ENCODE measurements at regions not wholly inside any gene's neighbourhood (a gene's known extent, or its start where the extent isn't known, plus 50 kb on each side); places are given as distances from the start of the nearest gene placed in this dataset.
"Not testable (repeated sequence)": the region's sequence is repeated elsewhere in the genome, so short reads cannot be mapped to it uniquely, and the experiment has no call there.

- H3K27me3 ChIP-seq (ENCODE audit: insufficient read depth, low read length); H3K79me2 ChIP-seq (ENCODE audit: control insufficient read depth, insufficient read depth, low read length, unreplicated experiment); H3K4me1 ChIP-seq (ENCODE audit: control insufficient read depth, insufficient read depth, low read length, unreplicated experiment); H3K4me3 ChIP-seq (ENCODE audit: low read depth, low read length); H3K27ac ChIP-seq (ENCODE audit: low read depth, low read length); H3K36me3 ChIP-seq (ENCODE audit: insufficient read depth, low read length); H2AFZ ChIP-seq (ENCODE audit: low read length, unreplicated experiment): not testable (repeated sequence)
These were observed 58.9 kb downstream of the GOLGA6L7 start for GRCh38 chr15:28789401-28790114.

- not testable (repeated sequence) for H3K4me1 ChIP-seq (ENCODE audit: control insufficient read depth, insufficient read depth, low read length, unreplicated experiment)
These were observed 59.6 kb downstream of the GOLGA6L7 start for GRCh38 chr15:28788649-28789400.

DNA sequence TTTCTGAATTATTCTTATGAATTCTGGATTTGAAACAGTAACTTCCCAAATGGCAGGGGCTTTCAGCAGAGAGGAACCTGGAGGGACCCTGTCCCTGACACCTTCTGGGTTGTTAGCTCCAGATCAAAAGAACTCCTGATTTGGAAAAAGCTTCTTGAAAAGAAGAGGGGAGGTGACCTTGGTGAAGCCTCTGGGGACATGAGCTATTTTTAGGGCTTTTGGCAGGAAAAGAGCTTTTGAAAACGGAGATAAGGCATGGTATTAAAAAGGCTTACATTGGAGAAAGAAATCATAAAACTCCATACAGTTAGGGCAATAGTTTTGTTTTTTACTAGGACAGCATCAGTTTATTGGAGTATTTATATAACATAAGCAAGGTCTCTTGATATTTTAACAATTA is 60.3 kb downstream of the GOLGA6L7 start:
- not testable (repeated sequence) for H3K4me3 ChIP-seq (ENCODE audit: low read depth, low read length); H3K27ac ChIP-seq (ENCODE audit: low read depth, low read length); H2AFZ ChIP-seq (ENCODE audit: low read length, unreplicated experiment); H3K27me3 ChIP-seq (ENCODE audit: insufficient read depth, low read length); H3K36me3 ChIP-seq (ENCODE audit: insufficient read depth, low read length); H3K79me2 ChIP-seq (ENCODE audit: control insufficient read depth, insufficient read depth, low read length, unreplicated experiment); H3K4me1 ChIP-seq (ENCODE audit: control insufficient read depth, insufficient read depth, low read length, unreplicated experiment)

More at GRCh38 chr15:28788649-28789400, 59.6 kb downstream of the GOLGA6L7 start:
- not testable (repeated sequence) for H3K36me3 ChIP-seq (ENCODE audit: insufficient read depth, low read length); H3K27me3 ChIP-seq (ENCODE audit: insufficient read depth, low read length); H3K27ac ChIP-seq (ENCODE audit: low read depth, low read length); H3K79me2 ChIP-seq (ENCODE audit: control insufficient read depth, insufficient read depth, low read length, unreplicated experiment)
- peak overlapping the region; percentile 53; the same call in 1 of the 2 replicates for H3K4me3 ChIP-seq (ENCODE audit: low read depth, low read length)
- peak overlapping the region; percentile 38 for H2AFZ ChIP-seq (ENCODE audit: low read length, unreplicated experiment)

DNA sequence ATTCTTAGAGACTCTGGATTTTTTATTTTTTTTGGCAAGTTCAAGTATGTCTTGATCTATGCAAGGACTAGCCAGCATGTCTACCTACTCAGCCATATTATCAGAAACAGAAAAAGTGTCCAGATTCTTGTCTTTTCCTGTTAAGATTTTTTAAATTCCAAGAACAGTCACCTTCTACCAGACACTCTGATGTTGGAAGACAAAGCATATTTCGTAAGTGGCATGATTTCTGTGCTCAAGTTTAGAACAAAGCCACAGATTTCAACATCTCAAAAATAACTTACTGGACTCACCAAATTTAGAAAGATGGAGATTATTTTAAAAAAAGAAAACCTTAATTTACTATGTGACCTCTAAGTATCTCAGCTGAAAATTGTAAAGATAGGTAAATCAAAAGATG is 61.9 kb downstream of the GOLGA6L7 start:
- Histone ChIP-seq H3K4me3 (ENCODE audit: low read depth, low read length) (no peak overlapping the region), H3K27me3 (ENCODE audit: insufficient read depth, low read length) (peaks cover 3% of the 10 kb centered on the region; the same call in 1 of the 2 replicates), H3K27ac (ENCODE audit: low read depth, low read length) (no peak overlapping the region), H3K79me2 (ENCODE audit: control insufficient read depth, insufficient read depth, low read length, unreplicated experiment) (no peaks in the 10 kb centered on the region), H2AFZ (ENCODE audit: low read length, unreplicated experiment) (no peak overlapping the region), H3K4me1 (ENCODE audit: control insufficient read depth, insufficient read depth, low read length, unreplicated experiment) (peaks cover 5% of the 10 kb centered on the region), H3K36me3 (ENCODE audit: insufficient read depth, low read length) (no peaks in the 10 kb centered on the region)

GRCh38 chr15:28784347-28785163 is 63.9 kb downstream of the GOLGA6L7 start:
- H3K36me3 ChIP-seq (ENCODE audit: insufficient read depth, low read length); H3K27ac ChIP-seq (ENCODE audit: low read depth, low read length); H3K27me3 ChIP-seq (ENCODE audit: insufficient read depth, low read length); H3K4me1 ChIP-seq (ENCODE audit: control insufficient read depth, insufficient read depth, low read length, unreplicated experiment); H3K4me3 ChIP-seq (ENCODE audit: low read depth, low read length); H2AFZ ChIP-seq (ENCODE audit: low read length, unreplicated experiment); H3K79me2 ChIP-seq (ENCODE audit: control insufficient read depth, insufficient read depth, low read length, unreplicated experiment): not testable (repeated sequence)

GRCh38 chr15:28783873-28784272 is 64.6 kb downstream of the GOLGA6L7 start:
- Histone ChIP-seq H3K27me3 (ENCODE audit: insufficient read depth, low read length) (peaks cover 3% of the 10 kb centered on the region; the same call in 1 of the 2 replicates), H3K79me2 (ENCODE audit: control insufficient read depth, insufficient read depth, low read length, unreplicated experiment) (no peaks in the 10 kb centered on the region), H3K27ac (ENCODE audit: low read depth, low read length) (no peak overlapping the region), H3K36me3 (ENCODE audit: insufficient read depth, low read length) (no peaks in the 10 kb centered on the region), H3K4me1 (ENCODE audit: control insufficient read depth, insufficient read depth, low read length, unreplicated experiment) (peaks cover 5% of the 10 kb centered on the region), H2AFZ (ENCODE audit: low read length, unreplicated experiment) (no peak overlapping the region), H3K4me3 (ENCODE audit: low read depth, low read length) (no peak overlapping the region)

DNA sequence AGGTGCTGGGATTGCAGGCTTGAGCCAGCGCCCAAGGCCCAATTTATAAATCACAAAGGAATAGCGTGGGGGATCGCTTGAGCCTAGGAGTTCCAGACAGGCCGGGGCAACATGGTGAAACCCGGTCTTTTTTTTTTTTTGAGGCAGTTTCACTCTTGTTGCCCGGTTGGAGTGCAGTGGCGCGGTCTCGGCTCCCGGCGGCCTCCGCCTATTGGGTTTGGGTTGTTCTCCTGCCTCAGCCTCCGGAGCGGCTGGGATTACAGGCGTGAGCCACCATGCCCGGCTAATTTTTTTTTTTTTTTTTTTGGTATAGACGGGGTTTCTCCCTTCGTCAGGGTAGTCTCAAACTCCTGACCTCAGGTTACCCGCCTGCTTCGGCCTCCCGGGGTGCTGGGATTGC is 65.0 kb downstream of the GOLGA6L7 start:
- Histone ChIP-seq H2AFZ (ENCODE audit: low read length, unreplicated experiment) (no peak overlapping the region), H3K4me3 (ENCODE audit: low read depth, low read length) (no peak overlapping the region), H3K4me1 (ENCODE audit: control insufficient read depth, insufficient read depth, low read length, unreplicated experiment) (peaks cover 5% of the 10 kb centered on the region), H3K36me3 (ENCODE audit: insufficient read depth, low read length) (no peaks in the 10 kb centered on the region), H3K79me2 (ENCODE audit: control insufficient read depth, insufficient read depth, low read length, unreplicated experiment) (no peaks in the 10 kb centered on the region), H3K27ac (ENCODE audit: low read depth, low read length) (no peak overlapping the region), H3K27me3 (ENCODE audit: insufficient read depth, low read length) (0 out of 2 replicates have a peak, but pooled peaks cover under 1% of the 10 kb centered on the region)

GRCh38 chr15:28778397-28778796 is 66.2 kb upstream of the GOLGA8M start:
- not testable (repeated sequence) for H3K27ac ChIP-seq (ENCODE audit: low read depth, low read length); H3K36me3 ChIP-seq (ENCODE audit: insufficient read depth, low read length); H3K4me1 ChIP-seq (ENCODE audit: control insufficient read depth, insufficient read depth, low read length, unreplicated experiment); H3K79me2 ChIP-seq (ENCODE audit: control insufficient read depth, insufficient read depth, low read length, unreplicated experiment); H3K4me3 ChIP-seq (ENCODE audit: low read depth, low read length); H2AFZ ChIP-seq (ENCODE audit: low read length, unreplicated experiment); H3K27me3 ChIP-seq (ENCODE audit: insufficient read depth, low read length)

GRCh38 chr15:28772857-28773256 is 60.6 kb upstream of the GOLGA8M start:
- not testable (repeated sequence) for H2AFZ ChIP-seq (ENCODE audit: low read length, unreplicated experiment); H3K27ac ChIP-seq (ENCODE audit: low read depth, low read length); H3K36me3 ChIP-seq (ENCODE audit: insufficient read depth, low read length); H3K79me2 ChIP-seq (ENCODE audit: control insufficient read depth, insufficient read depth, low read length, unreplicated experiment); H3K27me3 ChIP-seq (ENCODE audit: insufficient read depth, low read length); H3K4me1 ChIP-seq (ENCODE audit: control insufficient read depth, insufficient read depth, low read length, unreplicated experiment); H3K4me3 ChIP-seq (ENCODE audit: low read depth, low read length)
